Glomerular visceral epithelial cell (primary cell): ENCODE measurements at regions not wholly inside any gene's neighbourhood (a gene's known extent, or its start where the extent isn't known, plus 50 kb on each side); places are given as distances from the start of the nearest gene placed in this dataset.
A peak's percentile ranks its signal among the peaks of the same experiment; 100 is the strongest.

Experiments used
- DNase-seq: peaks from one replicate; pipeline ENCODE4 v3.0.0-alpha.2; 2016; ENCODE audit errors: extremely low spot score

GRCh38 chr5:69019668-69020375 is 74.0 kb upstream of the SLC30A5 start:
- DNase-seq: no peak

DNA sequence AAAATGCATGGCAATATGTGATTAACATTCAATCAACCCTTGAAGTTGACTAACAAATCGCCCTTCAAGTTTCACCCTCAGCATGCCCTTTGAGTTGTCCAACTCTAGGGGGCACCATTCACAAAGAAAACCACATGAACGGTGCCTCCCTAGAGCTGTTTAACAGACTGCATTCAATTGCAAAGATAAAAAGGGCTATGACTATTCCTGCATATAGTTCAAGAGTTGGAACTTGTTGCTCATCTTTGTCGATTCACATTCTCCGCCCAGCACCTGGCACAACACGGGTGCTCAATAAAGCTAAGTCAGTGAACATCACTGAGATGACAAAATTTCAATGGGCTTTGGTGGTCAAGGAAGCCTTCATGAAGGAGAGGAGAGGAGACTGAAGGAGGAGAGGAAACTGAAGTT is 69.6 kb upstream of the SLC30A5 start:
- DNase-seq: peak; percentile 34

- DNase-seq: no peak
Measured at GRCh38 chr5:69029292-69029691, 64.5 kb upstream of the SLC30A5 start.

DNA sequence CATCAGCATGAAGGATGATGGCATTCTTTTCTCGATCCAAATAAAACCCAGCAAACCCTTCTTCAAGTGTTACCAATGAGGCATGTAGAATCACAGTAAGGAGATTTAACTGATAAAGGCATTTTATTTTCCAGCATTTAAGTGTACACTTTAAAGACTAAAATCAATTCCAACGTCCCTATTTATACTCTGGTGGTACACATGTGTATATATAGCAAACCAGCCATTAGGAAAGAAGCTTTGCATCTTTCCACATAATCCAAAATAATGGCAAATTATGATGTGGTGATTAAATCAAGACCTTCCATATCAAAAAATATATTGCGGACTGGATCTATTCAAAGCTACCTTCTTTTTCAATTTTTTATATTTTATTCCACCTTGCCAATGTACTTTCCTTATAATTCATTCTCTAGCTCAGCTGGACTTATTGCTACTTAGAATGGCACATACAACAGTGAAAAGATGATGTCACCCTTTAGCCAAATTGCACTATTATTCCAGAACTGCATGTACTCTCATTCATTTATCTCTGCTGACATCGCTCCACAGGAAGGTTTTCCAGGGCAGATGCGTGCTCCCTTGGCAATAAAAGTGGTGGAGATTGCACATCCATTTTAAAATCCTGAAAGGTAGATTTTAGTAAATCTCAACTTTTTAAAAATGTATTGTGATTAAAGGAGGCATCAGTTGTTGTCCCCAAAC is 63.3 kb upstream of the SLC30A5 start:
- DNase-seq: no peak

DNA sequence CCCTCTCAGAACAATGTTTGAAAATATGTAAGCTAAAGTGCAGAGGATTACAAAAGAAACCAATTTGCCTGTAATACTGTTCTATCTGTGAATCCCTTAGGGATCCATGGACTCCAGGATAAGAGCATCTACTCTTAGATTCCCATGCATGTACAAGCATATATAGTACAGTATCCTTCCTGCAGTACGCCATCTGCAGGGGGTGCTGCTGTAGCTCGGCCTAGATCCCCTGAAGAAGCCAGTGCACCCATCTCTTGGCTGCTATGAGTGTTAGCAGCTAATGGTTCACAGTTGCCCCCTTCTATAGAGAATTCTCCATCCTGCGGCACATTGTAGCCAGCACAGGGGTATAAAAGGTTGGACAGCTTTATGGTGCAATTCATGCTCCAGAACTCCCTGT is 61.8 kb upstream of the SLC30A5 start:
- DNase-seq: no peak

GRCh38 chr5:69033690-69034089 is 60.1 kb upstream of the SLC30A5 start:
- DNase-seq: no peak

- DNase-seq: no peak
Measured at GRCh38 chr5:69034898-69035297, 58.9 kb upstream of the SLC30A5 start.

DNA sequence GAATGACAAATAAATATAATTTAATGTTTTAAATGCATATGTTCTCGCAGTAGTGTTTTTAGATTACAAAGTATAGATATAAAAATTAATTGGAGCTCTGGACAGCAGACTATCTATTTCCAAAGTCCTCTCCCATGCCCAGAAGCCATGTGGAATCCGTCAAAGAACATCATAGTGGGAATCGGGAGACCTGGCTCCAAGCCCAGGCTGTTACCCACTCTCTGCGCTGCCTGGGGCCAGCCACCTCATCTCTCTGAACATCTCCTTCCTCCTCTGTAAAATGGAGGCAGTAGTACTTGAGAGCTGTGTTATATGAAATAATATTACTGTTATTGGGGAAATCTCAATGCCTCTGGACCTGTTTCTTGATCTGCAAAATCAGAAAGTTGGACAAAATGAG is 58.1 kb upstream of the SLC30A5 start:
- DNase-seq: no peak

- DNase-seq: no peak
Measured at GRCh38 chr5:69038539-69038938, 55.3 kb upstream of the SLC30A5 start.

DNA sequence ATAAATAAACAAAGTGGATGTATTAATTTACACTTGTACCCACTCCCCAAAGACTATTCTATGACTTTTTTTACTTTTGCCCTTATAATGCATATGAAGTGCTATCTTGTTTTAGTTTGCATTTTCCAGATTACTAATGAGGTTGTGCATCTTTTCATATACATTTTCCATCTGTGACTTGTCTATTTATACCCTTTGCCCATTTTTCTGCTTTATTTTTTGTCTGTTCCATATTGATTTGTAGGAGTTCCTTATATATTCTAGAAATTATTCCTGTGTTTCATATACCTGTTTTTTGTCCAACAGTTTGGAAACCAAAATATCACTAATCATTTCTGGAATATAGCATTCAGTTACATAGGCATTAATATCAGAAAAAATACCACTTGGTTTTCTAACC is 54.0 kb upstream of the SLC30A5 start:
- DNase-seq: no peak

- no peak for DNase-seq
Measured at GRCh38 chr5:69042500-69042899, 51.3 kb upstream of the SLC30A5 start.

DNA sequence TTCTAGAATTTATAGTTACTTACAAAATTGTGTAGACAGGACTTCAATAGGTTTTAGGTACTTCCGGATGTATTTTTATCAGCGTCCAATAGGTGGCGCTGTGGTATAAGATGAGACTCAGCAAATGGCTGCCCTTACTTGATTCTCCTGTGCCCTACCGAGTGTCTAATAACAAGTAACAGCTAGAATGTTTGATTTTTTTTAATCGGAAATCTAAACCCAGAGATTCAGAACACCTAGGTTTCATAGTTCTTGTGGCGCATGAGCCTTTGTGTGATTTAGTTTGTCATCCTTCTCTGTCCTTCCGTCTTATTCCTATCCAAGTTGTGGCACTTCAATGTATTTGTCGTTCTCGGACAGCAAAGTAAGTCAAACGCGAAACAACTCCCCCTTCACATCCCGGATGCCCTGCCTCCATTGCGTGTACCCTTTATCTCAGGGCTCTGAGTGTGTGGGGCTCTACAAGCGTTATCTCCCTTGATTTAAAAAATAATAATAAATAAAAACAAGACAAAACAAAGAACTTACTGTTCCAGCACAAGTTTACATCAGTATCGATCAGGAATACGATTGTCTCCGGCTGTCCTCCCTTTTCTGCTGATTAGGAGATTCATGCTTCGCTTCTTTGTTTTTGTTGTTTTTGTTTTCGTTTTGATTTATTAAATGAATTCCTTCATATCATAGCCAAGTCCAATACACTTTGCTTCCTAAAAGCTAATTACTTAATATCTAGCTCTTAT is 50.7 kb upstream of the SLC30A5 start:
- DNase-seq: peak; percentile 94

DNA sequence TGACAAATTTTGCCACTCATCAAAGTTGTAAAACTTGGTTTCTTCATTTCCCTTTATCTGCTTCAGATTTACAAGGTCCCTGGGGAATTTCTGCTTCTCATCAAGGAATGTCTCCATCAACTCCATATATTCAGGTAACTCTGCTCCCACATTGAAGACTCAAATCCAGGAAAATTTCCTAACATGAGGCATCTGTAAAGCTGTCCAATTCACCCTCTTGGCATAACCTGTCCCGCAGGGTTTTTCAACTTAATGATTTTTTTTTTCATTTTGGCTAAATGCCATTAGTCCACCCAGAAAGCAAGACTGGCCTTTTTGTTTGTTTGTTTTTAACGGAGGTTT is 50.2 kb upstream of the SLC30A5 start:
- DNase-seq: no peak
